Spleen (tissue), 11 donors: ENCODE measurements at regions not wholly inside any gene's neighbourhood (a gene's known extent, or its start where the extent isn't known, plus 50 kb on each side); places are given as distances from the start of the nearest gene placed in this dataset.

Experiments used
- DNase-seq: peaks from one replicate; pipeline ENCODE4 v3.0.0-alpha.2; 2020
- H3K27ac ChIP-seq, 8 donors: fragments of 200-600 bp; sonication (generic) in 7 of 8; 1 replicate in 4 of 8; 2 replicates in 4 of 8; pipeline versions ENCODE4 v1.5.0 to v1.8.0; 2016 to 2021; ENCODE audit warnings: inconsistent platforms in 4 of 8, mild to moderate bottlenecking in 4 of 8, moderate library complexity in 1 of 8
- H3K27me3 ChIP-seq, 7 donors: fragments of 200-600 bp; sonication (generic) in 6 of 7; replicated peaks in 1 of 7; 1 replicate in 4 of 7; 2 replicates in 3 of 7; pipeline versions ENCODE4 v1.5.0 to v1.8.0; 2016 to 2021; ENCODE audit warnings: inconsistent platforms in 3 of 7, mild to moderate bottlenecking in 1 of 7
- H3K36me3 ChIP-seq, 6 donors: fragments of 200-600 bp; sonication (generic) in 5 of 6; 1 replicate in 4 of 6; 2 replicates in 2 of 6; pipeline versions ENCODE4 v1.5.0 to v1.8.0; 2016 to 2021; ENCODE audit warnings: inconsistent platforms in 2 of 6
- H3K4me1 ChIP-seq, 6 donors: fragments of 200-600 bp; sonication (generic) in 5 of 6; 1 replicate in 3 of 6; 2 replicates in 3 of 6; pipeline versions ENCODE4 v1.5.0 to v1.8.0; 2016 to 2021; ENCODE audit warnings: inconsistent platforms in 3 of 6
- H3K4me3 ChIP-seq, 8 donors: fragments of 200-600 bp; sonication (generic) in 7 of 8; 1 replicate in 4 of 8; 2 replicates in 4 of 8; pipeline versions ENCODE4 v1.5.0 to v1.8.0; 2016 to 2021; ENCODE audit warnings: inconsistent platforms in 4 of 8, mild to moderate bottlenecking in 4 of 8, moderate library complexity in 2 of 8
- H3K9me3 ChIP-seq, 8 donors: fragments of 200-600 bp; sonication (generic) in 7 of 8; 1 replicate in 4 of 8; 2 replicates in 4 of 8; pipeline versions ENCODE4 v1.5.0 to v1.8.0; 2016 to 2021; ENCODE audit warnings: inconsistent platforms in 4 of 8
- CTCF ChIP-seq, 11 experiments: fragments of 200-600 bp in 7 of 11; fragments of 450-650 bp in 4 of 11; sonication (generic) in 4 of 11; IDR thresholded peaks in 8 of 11; conservative IDR thresholded peaks in 3 of 11; 1 replicate in 7 of 11; 2 replicates in 4 of 11; pipeline versions ENCODE4 v1.4.0 to v1.8.0; 2016 to 2021; ENCODE audit warnings: antibody characterized with exemption in 11 of 11, inconsistent platforms in 4 of 11, mild to moderate bottlenecking in 1 of 11
- POLR2A ChIP-seq, 3 donors: fragments of 450-650 bp; IDR thresholded peaks; one replicate each; pipeline ENCODE4 v1.5.1; 2017; ENCODE audit warnings: antibody characterized with exemption in 3 of 3, mild to moderate bottlenecking in 1 of 3
- POLR2AphosphoS5 ChIP-seq, 3 donors: sonication (generic); formaldehyde crosslinking; IDR thresholded peaks; one replicate each; pipeline ENCODE4 v1.5.1; 2017; ENCODE audit warnings: antibody characterized with exemption in 3 of 3
- WGBS, 5 donors: extraction: QIAGEN DNeasy Blood & Tissue Kit in 3 of 5; methylation state at CpG; one replicate each; pipeline versions ENCODE4 v1.1.5 to v1.1.7; 2013 to 2018; 5-methylcytosine and 5-hydroxymethylcytosine counted together
- intact Hi-C: fragments of 100-400 bp; cut with DNase I; formaldehyde crosslinking; loops from one replicate; pipeline ENCODE4 v1.15.0; 2023; ENCODE audit warnings: low total_unique reads
- donor health status: healthy with polysubstance abuse.
- donor health status: DM: no; HTN: no; CAD: no; lungs with moderate emphysema.
- donor health status: DM: no; HTN: no; CAD: no.
- donor health status: Bipolar disorder and iron deficiency.
- donor health status: healthy.
- donor health status: DM: no; HTN: no; CAD: no.
- donor health status: DM: yes; HTN: yes; CAD: no.

GRCh38 chr15:95626501-95627361 lies 703.8 kb upstream of the NR2F2 start:
- no peaks in the 10 kb centered on the region for H3K4me1 ChIP-seq
- WGBS, 5 donors, result 29 to 47% (median 40%) methylated on average over 15 of the region's 15 CpGs
- no peak for DNase-seq
- no peaks in the 10 kb centered on the region for H3K27me3 ChIP-seq
- H3K36me3 ChIP-seq, result no peaks in the 10 kb centered on the region
- no peak for TF ChIP-seq POLR2AphosphoS5 (IDR thresholded peaks at IDR 0.05)
- no peak for TF ChIP-seq POLR2A (IDR thresholded peaks at IDR 0.05)
- no peak for TF ChIP-seq CTCF (IDR thresholded peaks at IDR 0.05 in 8 of 11, conservative IDR thresholded peaks at IDR 0.05 in 3 of 11)
- intact Hi-C loops, result no loop called here
- no peak overlapping the region for H3K27ac ChIP-seq
- H3K4me3 ChIP-seq, result no peak overlapping the region
- peaks cover 0 to 25% (median 15%) of the 10 kb centered on the region in 8 donors for H3K9me3 ChIP-seq

DNA sequence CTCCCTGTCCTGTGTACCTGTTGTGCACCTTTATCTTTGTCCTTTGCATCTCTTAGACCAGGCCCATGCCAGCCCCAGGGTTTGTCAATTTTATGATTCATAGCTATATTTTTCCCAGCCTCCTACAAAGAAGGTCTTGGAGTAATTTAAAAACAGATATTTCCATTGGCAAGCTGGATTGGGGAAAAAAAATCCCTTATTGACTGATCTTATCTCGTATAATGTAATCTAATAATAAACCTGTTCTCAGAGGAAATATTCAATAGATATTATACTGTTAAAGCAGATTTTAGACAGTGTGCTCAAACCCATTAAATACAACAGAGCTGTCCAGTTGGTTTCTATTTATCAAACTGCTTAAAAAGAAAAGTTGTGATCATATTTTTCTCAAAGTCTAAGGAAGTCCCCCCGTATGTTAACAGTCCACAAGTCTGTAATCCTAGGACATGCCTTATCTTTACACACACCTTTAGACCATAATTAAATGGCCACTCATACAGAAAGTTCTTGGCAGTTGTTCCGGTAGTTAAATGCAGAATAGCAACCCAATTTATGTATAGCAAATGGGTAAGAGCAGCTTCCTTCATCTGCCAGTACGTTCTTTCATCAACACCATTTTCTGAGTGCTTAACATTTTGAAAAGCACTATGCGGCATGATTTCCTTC lies 700.9 kb upstream of the NR2F2 start:
- H3K4me1 ChIP-seq, result no peaks in the 10 kb centered on the region
- H3K36me3 ChIP-seq, result no peaks in the 10 kb centered on the region
- no peak for DNase-seq
- TF ChIP-seq POLR2A (IDR thresholded peaks at IDR 0.05) (no peak), POLR2AphosphoS5 (IDR thresholded peaks at IDR 0.05) (no peak)
- 84 to 88% (median 86%) methylated on average over 5 of the region's 5 CpGs for WGBS, 5 donors
- H3K4me3 ChIP-seq, result no peak overlapping the region
- no peak overlapping the region for H3K27ac ChIP-seq
- intact Hi-C loops, result no loop called here
- H3K27me3 ChIP-seq, result no peaks in the 10 kb centered on the region
- H3K9me3 ChIP-seq, result peaks cover 0 to 7% (median 0%) of the 10 kb centered on the region in 8 donors

GRCh38 chr15:95630683-95631082 lies 699.8 kb upstream of the NR2F2 start:
- Histone ChIP-seq H3K27ac (no peak overlapping the region), H3K4me3 (no peak overlapping the region), H3K9me3 (peaks cover 0 to 7% (median 0%) of the 10 kb centered on the region in 8 donors), H3K27me3 (no peaks in the 10 kb centered on the region), H3K36me3 (no peaks in the 10 kb centered on the region), H3K4me1 (no peaks in the 10 kb centered on the region)
- WGBS, 5 donors, result 85 to 98% (median 94%) methylated on average over 1 of the region's 1 CpG
- TF ChIP-seq POLR2A (IDR thresholded peaks at IDR 0.05) (no peak), CTCF (IDR thresholded peaks at IDR 0.05 in 8 of 11, conservative IDR thresholded peaks at IDR 0.05 in 3 of 11) (no peak), POLR2AphosphoS5 (IDR thresholded peaks at IDR 0.05) (no peak)
- intact Hi-C loops, result no loop called here
- no peak for DNase-seq

DNA sequence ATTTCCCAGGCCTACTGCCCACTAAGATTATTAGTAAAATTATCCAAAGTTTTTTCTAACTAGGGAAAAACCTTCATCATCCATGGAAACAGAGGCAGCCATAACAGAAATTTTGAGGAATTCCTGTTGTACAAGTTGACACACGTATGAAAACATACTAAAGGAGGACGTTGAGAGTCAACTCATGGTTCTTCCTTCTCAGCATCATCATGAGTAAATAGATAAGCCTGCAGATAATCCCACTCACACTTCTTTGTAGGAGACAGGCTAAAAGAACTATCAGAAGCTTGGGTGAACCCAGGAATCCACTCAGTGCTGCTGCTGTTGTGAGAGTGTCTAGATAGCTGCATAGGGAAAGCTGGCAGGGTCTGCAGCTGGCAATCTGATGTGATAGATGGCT lies 694.8 kb upstream of the NR2F2 start:
- H3K36me3 ChIP-seq, result no peaks in the 10 kb centered on the region
- H3K27me3 ChIP-seq, result no peaks in the 10 kb centered on the region
- intact Hi-C loops, result no loop called here
- no peak for TF ChIP-seq POLR2A (IDR thresholded peaks at IDR 0.05)
- no peak for TF ChIP-seq CTCF (IDR thresholded peaks at IDR 0.05 in 8 of 11, conservative IDR thresholded peaks at IDR 0.05 in 3 of 11)
- no peak for TF ChIP-seq POLR2AphosphoS5 (IDR thresholded peaks at IDR 0.05)
- peaks cover 0 to 5% (median 0%) of the 10 kb centered on the region in 8 donors for H3K9me3 ChIP-seq
- no peak for DNase-seq
- no peak overlapping the region for H3K4me3 ChIP-seq
- WGBS, 5 donors, result 76 to 93% (median 88%) methylated on average over 2 of the region's 2 CpGs
- no peak overlapping the region for H3K27ac ChIP-seq
- H3K4me1 ChIP-seq, result no peaks in the 10 kb centered on the region
